HEK293T (cell line): ENCODE measurements at regions not wholly inside any gene's neighbourhood (a gene's known extent, or its start where the extent isn't known, plus 50 kb on each side); places are given as distances from the start of the nearest gene placed in this dataset.

Experiments
- ARNT ChIP-seq: fragments of 450-650 bp; IDR thresholded peaks from 2 replicates; pipeline ENCODE4 v1.6.1; 2017; ENCODE audit warnings: mild to moderate bottlenecking
- BHLHE40 ChIP-seq: fragments of 450-650 bp; IDR thresholded peaks from 2 replicates; pipeline ENCODE4 v1.6.1; 2016; ENCODE audit warnings: mild to moderate bottlenecking, moderate library complexity, borderline replicate concordance
- ELF4 ChIP-seq: fragments of 450-650 bp; IDR thresholded peaks from 2 replicates; pipeline ENCODE4 v1.6.1; 2017; ENCODE audit warnings: antibody characterized with exemption
- FOXK2 ChIP-seq: fragments of 450-650 bp; IDR thresholded peaks from 2 replicates; pipeline ENCODE4 v1.6.1; 2016; ENCODE audit warnings: mild to moderate bottlenecking
- FOXM1 ChIP-seq: fragments of 450-650 bp; IDR thresholded peaks from 2 replicates; pipeline ENCODE4 v1.6.1; 2017; ENCODE audit warnings: mild to moderate bottlenecking, borderline replicate concordance
- HDGF ChIP-seq: fragments of 450-650 bp; IDR thresholded peaks from 2 replicates; pipeline ENCODE4 v1.6.1; 2017; ENCODE audit warnings: antibody characterized with exemption, borderline replicate concordance
- L3MBTL2 ChIP-seq: fragments of 450-650 bp; conservative IDR thresholded peaks from 2 replicates; pipeline ENCODE4 v1.6.1; 2016; ENCODE audit warnings: mild to moderate bottlenecking
- LEF1 ChIP-seq: fragments of 450-650 bp; IDR thresholded peaks from 2 replicates; pipeline ENCODE4 v1.6.1; 2017; ENCODE audit warnings: mild to moderate bottlenecking, borderline replicate concordance
- NFRKB ChIP-seq: fragments of 450-650 bp; IDR thresholded peaks from 2 replicates; pipeline ENCODE4 v1.6.1; 2016; ENCODE audit warnings: mild to moderate bottlenecking, moderate library complexity
- SP1 ChIP-seq: fragments of 450-650 bp; IDR thresholded peaks from 2 replicates; pipeline ENCODE4 v1.6.1; 2017
- SUZ12 ChIP-seq: fragments of 450-650 bp; IDR thresholded peaks from 2 replicates; pipeline ENCODE4 v1.6.1; 2016; ENCODE audit warnings: mild to moderate bottlenecking
- TARDBP ChIP-seq: fragments of 450-650 bp; IDR thresholded peaks from 2 replicates; pipeline ENCODE4 v1.6.1; 2016
- ZNF384 ChIP-seq: fragments of 450-650 bp; IDR thresholded peaks from 2 replicates; pipeline ENCODE4 v1.6.1; 2016
- TF ChIP-seq, protein P1 (sequence below): fragments of 450-650 bp; IDR thresholded peaks from 2 replicates; pipeline ENCODE4 v1.6.1; 2016

DNA sequence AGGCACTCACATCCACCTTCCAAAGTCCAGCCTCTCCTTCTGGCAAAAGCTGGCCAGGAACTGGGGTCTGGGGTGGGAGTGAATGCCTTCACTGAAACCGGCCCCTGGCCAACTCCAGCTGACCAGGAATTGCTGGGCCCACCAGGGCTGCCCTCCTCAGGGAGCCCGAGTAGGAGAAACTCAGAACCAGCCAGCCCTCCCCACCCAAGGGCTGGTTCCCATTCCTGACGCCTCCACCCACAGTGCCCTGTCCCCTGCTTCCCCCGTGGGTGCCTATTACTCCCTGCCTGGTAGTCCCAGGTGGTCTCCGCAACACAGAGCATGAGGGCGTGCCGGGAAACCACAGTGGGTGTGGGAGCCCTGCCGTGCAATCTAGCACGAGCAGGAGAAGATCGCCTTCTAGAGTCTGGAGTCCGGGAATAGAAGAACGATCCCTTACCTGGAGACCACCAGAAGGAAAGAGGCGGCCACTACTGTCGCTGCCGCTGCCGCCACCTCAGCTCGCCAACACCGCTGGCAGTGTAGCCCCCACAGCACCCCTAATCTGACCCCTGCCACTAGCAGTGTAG, 178.8 kb downstream of the POTEB3 start:
- no peak for TF ChIP-seq SP1
- no peak for TF ChIP-seq LEF1
- TF ChIP-seq, protein P1, sequence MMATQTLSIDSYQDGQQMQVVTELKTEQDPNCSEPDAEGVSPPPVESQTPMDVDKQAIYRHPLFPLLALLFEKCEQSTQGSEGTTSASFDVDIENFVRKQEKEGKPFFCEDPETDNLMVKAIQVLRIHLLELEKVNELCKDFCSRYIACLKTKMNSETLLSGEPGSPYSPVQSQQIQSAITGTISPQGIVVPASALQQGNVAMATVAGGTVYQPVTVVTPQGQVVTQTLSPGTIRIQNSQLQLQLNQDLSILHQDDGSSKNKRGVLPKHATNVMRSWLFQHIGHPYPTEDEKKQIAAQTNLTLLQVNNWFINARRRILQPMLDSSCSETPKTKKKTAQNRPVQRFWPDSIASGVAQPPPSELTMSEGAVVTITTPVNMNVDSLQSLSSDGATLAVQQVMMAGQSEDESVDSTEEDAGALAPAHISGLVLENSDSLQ = no peak
- no peak for TF ChIP-seq ELF4
- no peak for TF ChIP-seq NFRKB
- TF ChIP-seq TARDBP = no peak
- TF ChIP-seq FOXK2 = no peak
- no peak for TF ChIP-seq BHLHE40
- no peak for TF ChIP-seq HDGF
- no peak for TF ChIP-seq ZNF384
- TF ChIP-seq ARNT = no peak
- TF ChIP-seq FOXM1 = no peak
- no peak for TF ChIP-seq SUZ12
- TF ChIP-seq L3MBTL2 = no peak
